ENCODE measurements at regions not wholly inside any gene's neighbourhood (a gene's known extent, or its start where the extent isn't known, plus 50 kb on each side); places are given as distances from the start of the nearest gene placed in this dataset.

- Histone ChIP-seq H3K4me3 (no peak overlapping the region), H3K27me3 (no peaks in the 10 kb centered on the region), H3K36me3 (no peaks in the 10 kb centered on the region), H3K4me1 (no peaks in the 10 kb centered on the region), H3K9me3 (no peaks in the 10 kb centered on the region), H3K27ac (no peak overlapping the region)
- no peak for ATAC-seq
- no peak for TF ChIP-seq POLR2A (IDR thresholded peaks at IDR 0.05)
- TF ChIP-seq CTCF (IDR thresholded peaks at IDR 0.05): no peak
- TF ChIP-seq EP300 (IDR thresholded peaks at IDR 0.05): no peak
- no peak for TF ChIP-seq POLR2AphosphoS5 (IDR thresholded peaks at IDR 0.05)
- WGBS, 2 donors (ENCODE audit: low coverage in 1 of 2): 100% methylated on average over 1 of the region's 1 CpG
Observed at GRCh38 chr7:68857571-68857970, 740.7 kb upstream of the AUTS2 start.

GRCh38 chr7:68858497-68858896 is 739.8 kb upstream of the AUTS2 start:
- Histone ChIP-seq H3K36me3 (no peaks in the 10 kb centered on the region), H3K9me3 (no peaks in the 10 kb centered on the region), H3K4me3 (no peak overlapping the region), H3K4me1 (no peaks in the 10 kb centered on the region), H3K27ac (no peak overlapping the region), H3K27me3 (no peaks in the 10 kb centered on the region)
- TF ChIP-seq EP300 (IDR thresholded peaks at IDR 0.05) (no peak), POLR2AphosphoS5 (IDR thresholded peaks at IDR 0.05) (no peak), CTCF (IDR thresholded peaks at IDR 0.05) (no peak), POLR2A (IDR thresholded peaks at IDR 0.05) (no peak)
- ATAC-seq: no peak
- 59 to 60% methylated on average over 1 of the region's 1 CpG for WGBS, 2 donors (ENCODE audit: low coverage in 1 of 2)

- H3K27ac ChIP-seq: no peak overlapping the region
- H3K4me3 ChIP-seq: no peak overlapping the region
- WGBS, 2 donors (ENCODE audit: low coverage in 1 of 2): 82 to 87% methylated on average over 5 to 7 of the region's 7 CpGs
- TF ChIP-seq CTCF (IDR thresholded peaks at IDR 0.05): no peak
- ATAC-seq: no peak
- no peaks in the 10 kb centered on the region for H3K4me1 ChIP-seq
- H3K36me3 ChIP-seq: no peaks in the 10 kb centered on the region
- H3K9me3 ChIP-seq: no peaks in the 10 kb centered on the region
- no peaks in the 10 kb centered on the region for H3K27me3 ChIP-seq
Observed at GRCh38 chr7:68861171-68861570, 737.1 kb upstream of the AUTS2 start.

- no peaks in the 10 kb centered on the region for H3K27me3 ChIP-seq
- ATAC-seq: no peak
- no peaks in the 10 kb centered on the region for H3K36me3 ChIP-seq
- H3K4me1 ChIP-seq: no peaks in the 10 kb centered on the region
- no peaks in the 10 kb centered on the region for H3K9me3 ChIP-seq
- 88 to 90% methylated on average over 6 of the region's 6 CpGs for WGBS, 2 donors (ENCODE audit: low coverage in 1 of 2)
- no peak overlapping the region for H3K4me3 ChIP-seq
- H3K27ac ChIP-seq: no peak overlapping the region
- TF ChIP-seq POLR2AphosphoS5 (IDR thresholded peaks at IDR 0.05): no peak
- no peak for TF ChIP-seq EP300 (IDR thresholded peaks at IDR 0.05)
- TF ChIP-seq CTCF (IDR thresholded peaks at IDR 0.05): no peak
- TF ChIP-seq POLR2A (IDR thresholded peaks at IDR 0.05): no peak
Observed at GRCh38 chr7:68862261-68862660, 736.0 kb upstream of the AUTS2 start.

GRCh38 chr7:68862736-68863135 is 735.5 kb upstream of the AUTS2 start:
- Histone ChIP-seq H3K27me3 (no peaks in the 10 kb centered on the region), H3K4me3 (no peak overlapping the region), H3K36me3 (no peaks in the 10 kb centered on the region), H3K9me3 (no peaks in the 10 kb centered on the region), H3K27ac (no peak overlapping the region), H3K4me1 (no peaks in the 10 kb centered on the region)
- no peak for TF ChIP-seq EP300 (IDR thresholded peaks at IDR 0.05)
- ATAC-seq: no peak
- WGBS, 2 donors (ENCODE audit: low coverage in 1 of 2): 80 to 83% methylated on average over 3 to 4 of the region's 4 CpGs

Measured in gastroesophageal sphincter (tissue), 4 donors.